ENCODE measurements at regions not wholly inside any gene's neighbourhood (a gene's known extent, or its start where the extent isn't known, plus 50 kb on each side); places are given as distances from the start of the nearest gene placed in this dataset.
"Not testable (repeated sequence)": the region's sequence is repeated elsewhere in the genome, so short reads cannot be mapped to it uniquely, and the experiment has no call there.

GRCh38 chr14:29376237-29376636 lies 551.4 kb downstream of the PRKD1 start:
- DNase-seq (ENCODE audit: low spot score) = no peak

- no peak for DNase-seq (ENCODE audit: low spot score)
Measured at GRCh38 chr14:29380826-29381225, 546.8 kb downstream of the PRKD1 start.

GRCh38 chr14:29388571-29388970 lies 539.1 kb downstream of the PRKD1 start:
- no peak for DNase-seq (ENCODE audit: low spot score)

- no peak for DNase-seq (ENCODE audit: low spot score)
Measured at GRCh38 chr14:29390081-29390832, 537.4 kb downstream of the PRKD1 start.

GRCh38 chr14:29391231-29391630 lies 536.4 kb downstream of the PRKD1 start:
- no peak for DNase-seq (ENCODE audit: low spot score)

GRCh38 chr14:29391801-29392200 lies 535.8 kb downstream of the PRKD1 start:
- DNase-seq (ENCODE audit: low spot score) = no peak

- DNase-seq (ENCODE audit: low spot score) = no peak
Measured at GRCh38 chr14:29392287-29392686, 535.4 kb downstream of the PRKD1 start.

GRCh38 chr14:29403091-29403490 lies 524.6 kb downstream of the PRKD1 start:
- DNase-seq (ENCODE audit: low spot score) = no peak

- DNase-seq (ENCODE audit: low spot score) = no peak
Measured at GRCh38 chr14:29410581-29410980, 517.1 kb downstream of the PRKD1 start.

- not testable (repeated sequence) for DNase-seq (ENCODE audit: low spot score)
Measured at GRCh38 chr14:29414931-29415330, 512.7 kb downstream of the PRKD1 start.

GRCh38 chr14:29419736-29420135 lies 507.9 kb downstream of the PRKD1 start:
- DNase-seq (ENCODE audit: low spot score) = no peak

- DNase-seq (ENCODE audit: low spot score) = no peak
Measured at GRCh38 chr14:29421156-29421728, 506.4 kb downstream of the PRKD1 start.

- no peak for DNase-seq (ENCODE audit: low spot score)
Measured at GRCh38 chr14:29425705-29426482, 501.8 kb downstream of the PRKD1 start.

- no peak for DNase-seq (ENCODE audit: low spot score)
Measured at GRCh38 chr14:29442696-29443095, 485.0 kb downstream of the PRKD1 start.

- no peak for DNase-seq (ENCODE audit: low spot score)
Measured at GRCh38 chr14:29444216-29444615, 483.4 kb downstream of the PRKD1 start.

GRCh38 chr14:29444805-29445204 lies 482.8 kb downstream of the PRKD1 start:
- DNase-seq (ENCODE audit: low spot score) = no peak

GRCh38 chr14:29446971-29447370 lies 480.7 kb downstream of the PRKD1 start:
- no peak for DNase-seq (ENCODE audit: low spot score)

GRCh38 chr14:29451941-29452340 lies 475.7 kb downstream of the PRKD1 start:
- no peak for DNase-seq (ENCODE audit: low spot score)

GRCh38 chr14:29453045-29453444 lies 474.6 kb downstream of the PRKD1 start:
- DNase-seq (ENCODE audit: low spot score) = no peak

- DNase-seq (ENCODE audit: low spot score) = no peak
Measured at GRCh38 chr14:29454026-29454693, 473.5 kb downstream of the PRKD1 start.

GRCh38 chr14:29458547-29458946 lies 469.1 kb downstream of the PRKD1 start:
- DNase-seq (ENCODE audit: low spot score) = no peak

- no peak for DNase-seq (ENCODE audit: low spot score)
Measured at GRCh38 chr14:29459531-29459930, 468.1 kb downstream of the PRKD1 start.
